ENCODE measurements at regions not wholly inside any gene's neighbourhood (a gene's known extent, or its start where the extent isn't known, plus 50 kb on each side); places are given as distances from the start of the nearest gene placed in this dataset.
"Not testable (repeated sequence)": the region's sequence is repeated elsewhere in the genome, so short reads cannot be mapped to it uniquely, and the experiment has no call there.

DNA sequence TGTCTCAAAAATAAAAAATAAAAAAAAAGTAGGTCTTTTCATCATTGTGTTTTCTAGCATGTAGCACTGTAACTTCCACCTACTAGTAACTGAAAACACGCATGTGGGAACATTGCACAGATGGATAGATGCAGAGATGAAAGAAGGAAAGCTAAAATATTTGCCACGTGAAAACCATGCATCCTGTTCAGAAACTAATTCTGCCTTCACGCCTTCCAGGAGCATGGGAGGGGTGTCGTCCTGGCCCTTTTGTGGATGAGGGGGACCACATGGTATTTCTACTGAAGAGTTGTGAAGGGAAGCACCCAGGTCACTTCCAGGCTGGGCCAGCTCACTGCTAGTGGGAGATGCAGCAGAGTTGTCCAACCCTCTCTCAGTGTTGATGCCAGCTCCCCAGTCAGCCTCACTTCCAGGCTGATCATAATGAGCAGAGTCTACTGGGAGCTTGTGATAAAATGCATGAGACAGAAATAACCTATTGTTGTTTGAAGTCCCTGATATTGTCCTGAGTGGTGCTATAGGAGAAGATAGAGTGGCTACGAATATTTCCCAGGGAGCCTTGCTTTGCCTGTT is 287.1 kb upstream of the CELF2 start:
- no peak for ATAC-seq
- no peaks in the 10 kb centered on the region for H3K9me3 Mint-ChIP-seq
- no peak overlapping the region for H3K4me3 Mint-ChIP-seq
- no peaks in the 10 kb centered on the region for H3K36me3 Mint-ChIP-seq
- DNase-seq (ENCODE audit: low spot score in 2 of 2) = no peak
- H3K27ac Mint-ChIP-seq = no peak overlapping the region
- no peaks in the 10 kb centered on the region for H3K4me1 Mint-ChIP-seq

GRCh38 chr10:10731366-10731765 is 286.3 kb upstream of the CELF2 start:
- Mint-ChIP-seq H3K4me1 (no peaks in the 10 kb centered on the region), H3K9me3 (no peaks in the 10 kb centered on the region), H3K36me3 (no peaks in the 10 kb centered on the region), H3K27ac (no peak overlapping the region), H3K4me3 (no peak overlapping the region)
- DNase-seq (ENCODE audit: low spot score in 2 of 2) (no peak), ATAC-seq (no peak)

DNA sequence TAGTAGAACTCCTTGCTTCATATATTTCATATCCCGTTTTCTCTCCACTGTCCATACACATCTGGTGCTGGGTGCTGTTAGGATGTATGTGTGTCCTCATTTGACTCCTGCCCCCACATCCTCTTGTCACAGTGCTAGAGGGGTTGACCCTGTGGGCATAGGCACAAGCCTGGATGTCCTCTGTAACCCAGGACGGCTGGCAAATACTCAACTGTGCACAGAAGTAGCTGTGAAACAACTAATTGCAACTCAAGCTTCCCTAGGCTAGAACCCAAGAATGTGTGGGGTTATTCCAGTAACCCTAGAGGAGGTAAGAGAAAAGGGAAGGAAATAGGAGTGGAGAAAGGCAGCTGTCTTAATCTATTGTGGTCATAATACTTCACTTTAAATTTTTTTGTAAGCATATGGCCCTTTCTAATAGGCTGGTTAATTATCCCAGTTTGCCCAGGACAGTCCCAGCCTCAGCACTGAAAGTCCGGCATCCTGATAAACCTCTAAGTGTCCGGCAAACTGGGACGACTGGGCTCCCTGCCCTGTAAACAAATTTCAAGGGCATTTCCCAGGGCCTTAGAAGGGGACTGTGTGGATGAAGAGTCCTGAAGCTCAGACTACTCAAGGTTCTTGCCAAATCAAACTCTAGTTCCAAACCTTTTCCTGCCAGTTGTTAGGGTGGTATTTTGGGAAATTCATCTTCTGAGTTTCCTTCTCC is 283.2 kb upstream of the CELF2 start:
- DNase-seq (ENCODE audit: low spot score in 2 of 2) = no peak
- Mint-ChIP-seq H3K36me3 (no peaks in the 10 kb centered on the region), H3K4me1 (no peaks in the 10 kb centered on the region), H3K4me3 (no peak overlapping the region), H3K27ac (no peak overlapping the region), H3K9me3 (no peaks in the 10 kb centered on the region)
- ATAC-seq = no peak

GRCh38 chr10:10745291-10745690 is 272.4 kb upstream of the CELF2 start:
- Mint-ChIP-seq H3K4me1 (no peaks in the 10 kb centered on the region), H3K4me3 (no peak overlapping the region), H3K9me3 (peaks cover 4% of the 10 kb centered on the region), H3K36me3 (no peaks in the 10 kb centered on the region), H3K27ac (no peak overlapping the region)
- ATAC-seq = no peak
- no peak for DNase-seq (ENCODE audit: low spot score in 2 of 2)

DNA sequence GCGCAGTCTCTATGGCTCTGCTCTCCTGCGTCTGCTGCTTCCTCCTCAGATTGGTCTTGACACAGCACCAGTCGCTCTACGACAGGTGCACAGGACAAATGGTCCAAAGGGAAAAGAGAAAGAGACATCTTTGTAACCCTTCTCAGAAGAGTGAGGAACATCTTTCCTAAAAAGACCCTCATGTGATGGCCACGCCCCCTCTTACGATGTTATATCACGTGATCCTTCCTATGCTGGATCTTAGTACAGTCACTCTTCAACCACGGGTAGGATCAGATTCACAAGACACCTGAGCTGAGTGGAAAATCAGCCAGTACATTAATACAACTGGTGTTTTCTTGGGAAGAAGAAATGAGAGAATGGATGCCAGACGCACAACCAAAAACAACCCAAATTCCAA is 262.2 kb upstream of the CELF2 start:
- Mint-ChIP-seq H3K9me3 (no peaks in the 10 kb centered on the region), H3K4me3 (no peak overlapping the region), H3K27ac (no peak overlapping the region), H3K4me1 (no peaks in the 10 kb centered on the region), H3K36me3 (no peaks in the 10 kb centered on the region)
- DNase-seq (ENCODE audit: low spot score in 2 of 2) = no peak
- ATAC-seq = no peak

GRCh38 chr10:10758306-10758705 is 259.4 kb upstream of the CELF2 start:
- no peak overlapping the region for H3K4me3 Mint-ChIP-seq

DNA sequence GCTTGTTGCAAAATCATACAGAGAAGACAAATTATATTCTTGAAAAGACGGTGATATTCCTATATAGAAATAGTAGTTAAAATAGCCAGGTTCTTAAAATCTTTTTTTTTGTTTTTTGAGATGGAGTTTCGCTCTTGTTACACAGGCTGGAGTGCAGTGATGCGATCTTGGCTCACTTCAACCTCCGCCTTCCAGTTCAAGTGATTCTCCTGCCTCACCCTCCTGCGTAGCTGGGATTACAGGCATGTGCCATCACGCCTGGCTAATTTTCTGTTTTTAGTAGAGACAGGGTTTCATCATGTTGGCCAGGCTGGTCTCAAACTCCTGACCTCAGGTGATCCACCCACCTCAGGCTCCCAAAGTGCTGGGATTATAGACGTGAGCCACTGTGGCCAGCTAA is 257.9 kb upstream of the CELF2 start:
- H3K27ac Mint-ChIP-seq; H3K9me3 Mint-ChIP-seq; DNase-seq (ENCODE audit: low spot score in 2 of 2); H3K4me1 Mint-ChIP-seq; H3K36me3 Mint-ChIP-seq; ATAC-seq; H3K4me3 Mint-ChIP-seq: not testable (repeated sequence)

More at GRCh38 chr10:10758306-10758705, 259.4 kb upstream of the CELF2 start:
- Mint-ChIP-seq H3K36me3 (no peaks in the 10 kb centered on the region), H3K4me1 (no peaks in the 10 kb centered on the region), H3K9me3 (no peaks in the 10 kb centered on the region), H3K27ac (no peak overlapping the region)
- ATAC-seq (no peak), DNase-seq (ENCODE audit: low spot score in 2 of 2) (no peak)

- Mint-ChIP-seq H3K4me1 (no peaks in the 10 kb centered on the region), H3K36me3 (no peaks in the 10 kb centered on the region), H3K4me3 (no peak overlapping the region), H3K9me3 (no peaks in the 10 kb centered on the region), H3K27ac (no peak overlapping the region)
- ATAC-seq = no peak
- DNase-seq (ENCODE audit: low spot score in 2 of 2) = no peak
These were observed 252.7 kb upstream of the CELF2 start for GRCh38 chr10:10765017-10765416.

- ATAC-seq (no peak), DNase-seq (ENCODE audit: low spot score in 2 of 2) (no peak)
- no peak overlapping the region for H3K27ac Mint-ChIP-seq
- no peaks in the 10 kb centered on the region for H3K4me1 Mint-ChIP-seq
- no peak overlapping the region for H3K4me3 Mint-ChIP-seq
- H3K9me3 Mint-ChIP-seq = no peaks in the 10 kb centered on the region
- H3K36me3 Mint-ChIP-seq = no peaks in the 10 kb centered on the region
These were observed 245.3 kb upstream of the CELF2 start for GRCh38 chr10:10772411-10772810.

- H3K27ac Mint-ChIP-seq = no peak overlapping the region
- ATAC-seq (no peak), DNase-seq (ENCODE audit: low spot score in 2 of 2) (no peak)
- no peaks in the 10 kb centered on the region for H3K4me1 Mint-ChIP-seq
- no peaks in the 10 kb centered on the region for H3K36me3 Mint-ChIP-seq
- no peaks in the 10 kb centered on the region for H3K9me3 Mint-ChIP-seq
- no peak overlapping the region for H3K4me3 Mint-ChIP-seq
These were observed 244.7 kb upstream of the CELF2 start for GRCh38 chr10:10772874-10773508.

- Mint-ChIP-seq H3K27ac (no peak overlapping the region), H3K9me3 (no peaks in the 10 kb centered on the region), H3K4me1 (no peaks in the 10 kb centered on the region), H3K4me3 (no peak overlapping the region), H3K36me3 (no peaks in the 10 kb centered on the region)
- DNase-seq (ENCODE audit: low spot score in 2 of 2) = no peak
- no peak for ATAC-seq
These were observed 243.3 kb upstream of the CELF2 start for GRCh38 chr10:10774416-10774815.

DNA sequence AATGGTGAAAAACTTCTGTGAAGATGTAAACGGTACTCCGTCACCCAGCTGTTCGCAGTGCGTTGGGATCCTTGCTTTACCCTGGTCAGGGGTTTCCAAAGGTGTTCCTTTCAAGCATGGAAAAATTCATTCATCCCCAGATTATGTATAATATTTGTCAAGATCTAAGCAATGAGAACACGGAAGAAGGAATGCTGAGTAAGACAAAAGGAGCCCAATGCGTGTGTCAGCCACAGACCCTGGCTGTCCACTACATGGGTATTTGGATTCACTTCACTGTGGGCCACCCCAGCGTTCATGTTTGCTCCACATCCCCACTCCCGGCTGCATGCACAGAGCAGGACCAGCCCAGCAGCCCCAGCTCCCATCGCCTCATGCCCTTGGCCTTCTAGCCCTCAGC is 241.3 kb upstream of the CELF2 start:
- H3K27ac Mint-ChIP-seq = no peak overlapping the region
- H3K9me3 Mint-ChIP-seq = no peaks in the 10 kb centered on the region
- no peaks in the 10 kb centered on the region for H3K4me1 Mint-ChIP-seq
- no peak for DNase-seq (ENCODE audit: low spot score in 2 of 2)
- no peak overlapping the region for H3K4me3 Mint-ChIP-seq
- ATAC-seq = no peak
- no peaks in the 10 kb centered on the region for H3K36me3 Mint-ChIP-seq

GRCh38 chr10:10777279-10777678 is 240.4 kb upstream of the CELF2 start:
- H3K36me3 Mint-ChIP-seq = no peaks in the 10 kb centered on the region

GRCh38 chr10:10777723-10778122 is 239.9 kb upstream of the CELF2 start:
- H3K27ac Mint-ChIP-seq = no peak overlapping the region
- no peak for ATAC-seq

More at GRCh38 chr10:10777279-10777678, 240.4 kb upstream of the CELF2 start:
- no peak overlapping the region for H3K4me3 Mint-ChIP-seq
- no peaks in the 10 kb centered on the region for H3K9me3 Mint-ChIP-seq
- DNase-seq (ENCODE audit: low spot score in 2 of 2) = no peak
- H3K27ac Mint-ChIP-seq = no peak overlapping the region
- ATAC-seq = no peak
- H3K4me1 Mint-ChIP-seq = no peaks in the 10 kb centered on the region

DNA sequence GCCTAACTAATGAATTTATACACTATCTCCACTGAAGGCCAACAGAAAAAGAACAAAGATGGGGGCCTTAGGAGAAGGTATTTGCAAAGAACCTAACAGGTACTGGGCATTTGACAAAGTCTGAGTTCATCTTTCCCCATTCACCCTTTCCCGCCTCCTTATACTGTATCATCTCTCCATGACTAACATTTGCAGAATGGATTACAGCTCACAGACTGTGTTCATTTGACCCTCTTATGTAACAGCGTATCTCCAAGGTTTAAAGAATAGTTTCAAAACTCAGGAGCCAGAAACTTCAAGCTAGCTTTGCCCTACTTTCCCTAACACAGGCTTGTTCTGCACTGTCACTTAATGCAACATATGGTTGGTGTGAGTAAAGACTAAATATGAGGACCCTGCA is 238.7 kb upstream of the CELF2 start:
- ATAC-seq = no peak
- no peak for DNase-seq (ENCODE audit: low spot score in 2 of 2)

More at GRCh38 chr10:10777723-10778122, 239.9 kb upstream of the CELF2 start:
- H3K4me3 Mint-ChIP-seq = no peak overlapping the region
- H3K4me1 Mint-ChIP-seq = no peaks in the 10 kb centered on the region
- no peaks in the 10 kb centered on the region for H3K9me3 Mint-ChIP-seq
- DNase-seq (ENCODE audit: low spot score in 2 of 2) = no peak
- no peaks in the 10 kb centered on the region for H3K36me3 Mint-ChIP-seq

GRCh38 chr10:10779511-10779910 is 238.2 kb upstream of the CELF2 start:
- DNase-seq (ENCODE audit: low spot score in 2 of 2) = no peak
- H3K9me3 Mint-ChIP-seq = no peaks in the 10 kb centered on the region
- no peaks in the 10 kb centered on the region for H3K36me3 Mint-ChIP-seq
- ATAC-seq = no peak
- no peak overlapping the region for H3K4me3 Mint-ChIP-seq
- no peaks in the 10 kb centered on the region for H3K4me1 Mint-ChIP-seq
- H3K27ac Mint-ChIP-seq = no peak overlapping the region

More for the DNA sequence above, 238.7 kb upstream of the CELF2 start:
- Mint-ChIP-seq H3K36me3 (no peaks in the 10 kb centered on the region), H3K4me1 (no peaks in the 10 kb centered on the region), H3K4me3 (no peak overlapping the region), H3K9me3 (no peaks in the 10 kb centered on the region), H3K27ac (no peak overlapping the region)

All from stimulated activated effector memory CD8-positive, alpha-beta T cell treated with anti-CD3 and anti-CD28 coated beads, Interleukin-12 subunit alpha, Interleukin-12 subunit beta, amount 100 ng/mL, for 72 hours (primary cell).